GM12891 (cell line): ENCODE measurements at regions not wholly inside any gene's neighbourhood (a gene's known extent, or its start where the extent isn't known, plus 50 kb on each side); places are given as distances from the start of the nearest gene placed in this dataset.

Experiments
- PAX5 ChIP-seq: IDR thresholded peaks from 2 replicates; pipeline ENCODE4 v1.6.1; 2011; ENCODE audit warnings: low read length, moderate library complexity, mild to moderate bottlenecking; ENCODE audit not compliant: insufficient read depth, severe bottlenecking
- POLR2A ChIP-seq: IDR thresholded peaks from 2 replicates; pipeline ENCODE4 v1.6.1; 2011; ENCODE audit warnings: low read depth, low read length, control low read depth
- POLR2AphosphoS5 ChIP-seq: IDR thresholded peaks from 2 replicates; pipeline ENCODE4 v1.6.1; 2011; ENCODE audit warnings: low read depth, low read length, control low read depth
- SPI1 ChIP-seq: IDR thresholded peaks from 2 replicates; pipeline ENCODE4 v1.6.1; 2011; ENCODE audit warnings: low read depth, low read length, control low read depth

GRCh38 chr3:11739706-11740105 lies 96.0 kb upstream of the VGLL4 start:
- TF ChIP-seq POLR2AphosphoS5 (no peak), POLR2A (no peak), PAX5 (no peak), SPI1 (no peak)
